NCI-H146 (cell line): ENCODE measurements at regions not wholly inside any gene's neighbourhood (a gene's known extent, or its start where the extent isn't known, plus 50 kb on each side); places are given as distances from the start of the nearest gene placed in this dataset.

Source experiments
- DNase-seq: peaks from one replicate; lab custom pipeline; 2025; lab: John Stamatoyannopoulos, UW

GRCh38 chr12:114902665-114903064, 218.7 kb upstream of the TBX3 start:
- no peak for DNase-seq

GRCh38 chr12:114901316-114901715, 217.3 kb upstream of the TBX3 start:
- no peak for DNase-seq

- no peak for DNase-seq
Observed at GRCh38 chr12:114898159-114898558, 214.2 kb upstream of the TBX3 start.

GRCh38 chr12:114895827-114896226, 211.9 kb upstream of the TBX3 start:
- no peak for DNase-seq

- no peak for DNase-seq
Observed at GRCh38 chr12:114895081-114895480, 211.1 kb upstream of the TBX3 start.

- no peak for DNase-seq
Observed at GRCh38 chr12:114894076-114894475, 210.1 kb upstream of the TBX3 start.

- no peak for DNase-seq
Observed at GRCh38 chr12:114888928-114889584, 205.1 kb upstream of the TBX3 start.

- no peak for DNase-seq
Observed at GRCh38 chr12:114888448-114888847, 204.5 kb upstream of the TBX3 start.

GRCh38 chr12:114885501-114885900, 201.5 kb upstream of the TBX3 start:
- no peak for DNase-seq

GRCh38 chr12:114884575-114884974, 200.6 kb upstream of the TBX3 start:
- no peak for DNase-seq

GRCh38 chr12:114882083-114882482, 198.1 kb upstream of the TBX3 start:
- no peak for DNase-seq

- no peak for DNase-seq
Observed at GRCh38 chr12:114879354-114879753, 195.4 kb upstream of the TBX3 start.

- no peak for DNase-seq
Observed at GRCh38 chr12:114878781-114879180, 194.8 kb upstream of the TBX3 start.

GRCh38 chr12:114876968-114877680, 193.1 kb upstream of the TBX3 start:
- DNase-seq = no peak

- no peak for DNase-seq
Observed at GRCh38 chr12:114875313-114875712, 191.3 kb upstream of the TBX3 start.

- no peak for DNase-seq
Observed at GRCh38 chr12:114873656-114874055, 189.7 kb upstream of the TBX3 start.

GRCh38 chr12:114868995-114869834, 185.2 kb upstream of the TBX3 start:
- no peak for DNase-seq

GRCh38 chr12:114866331-114866730, 182.4 kb upstream of the TBX3 start:
- DNase-seq = no peak

GRCh38 chr12:114864837-114865551, 181.0 kb upstream of the TBX3 start:
- no peak for DNase-seq

GRCh38 chr12:114863911-114864310, 179.9 kb upstream of the TBX3 start:
- DNase-seq = no peak

- DNase-seq = no peak
Observed at GRCh38 chr12:114860969-114861368, 177.0 kb upstream of the TBX3 start.
